HEK293T (cell line): ENCODE measurements at regions not wholly inside any gene's neighbourhood (a gene's known extent, or its start where the extent isn't known, plus 50 kb on each side); places are given as distances from the start of the nearest gene placed in this dataset.

Experiments used
- ARNT ChIP-seq: fragments of 450-650 bp; IDR thresholded peaks from 2 replicates; pipeline ENCODE4 v1.6.1; 2017; ENCODE audit warnings: mild to moderate bottlenecking
- BHLHE40 ChIP-seq: fragments of 450-650 bp; IDR thresholded peaks from 2 replicates; pipeline ENCODE4 v1.6.1; 2016; ENCODE audit warnings: mild to moderate bottlenecking, moderate library complexity, borderline replicate concordance
- L3MBTL2 ChIP-seq: fragments of 450-650 bp; conservative IDR thresholded peaks from 2 replicates; pipeline ENCODE4 v1.6.1; 2016; ENCODE audit warnings: mild to moderate bottlenecking
- NFRKB ChIP-seq: fragments of 450-650 bp; IDR thresholded peaks from 2 replicates; pipeline ENCODE4 v1.6.1; 2016; ENCODE audit warnings: mild to moderate bottlenecking, moderate library complexity
- ZNF384 ChIP-seq: fragments of 450-650 bp; IDR thresholded peaks from 2 replicates; pipeline ENCODE4 v1.6.1; 2016
- TF ChIP-seq, protein P1 (sequence below): fragments of 450-650 bp; IDR thresholded peaks from 2 replicates; pipeline ENCODE4 v1.6.1; 2016

DNA sequence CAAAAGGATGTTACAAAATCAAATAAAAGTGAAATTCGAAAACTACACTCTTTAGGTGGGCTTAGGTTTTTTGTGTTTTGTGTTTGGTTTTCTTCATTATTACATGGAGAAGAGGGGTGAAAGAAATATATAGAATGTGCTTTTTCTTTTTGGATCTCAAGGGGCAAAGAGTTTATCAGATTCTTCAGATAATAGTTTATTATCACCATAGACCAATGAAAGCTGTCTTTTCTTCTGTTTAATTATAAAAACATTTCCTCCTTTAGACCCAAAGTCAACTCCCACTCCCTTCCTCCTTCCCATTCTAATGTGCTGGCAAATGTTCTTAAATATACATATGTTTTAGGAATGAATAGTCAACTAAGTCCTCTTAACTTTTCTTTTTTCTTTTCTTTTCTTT lies 167.6 kb downstream of the AKR1D1 start:
- no peak for TF ChIP-seq ZNF384
- TF ChIP-seq, protein P1, sequence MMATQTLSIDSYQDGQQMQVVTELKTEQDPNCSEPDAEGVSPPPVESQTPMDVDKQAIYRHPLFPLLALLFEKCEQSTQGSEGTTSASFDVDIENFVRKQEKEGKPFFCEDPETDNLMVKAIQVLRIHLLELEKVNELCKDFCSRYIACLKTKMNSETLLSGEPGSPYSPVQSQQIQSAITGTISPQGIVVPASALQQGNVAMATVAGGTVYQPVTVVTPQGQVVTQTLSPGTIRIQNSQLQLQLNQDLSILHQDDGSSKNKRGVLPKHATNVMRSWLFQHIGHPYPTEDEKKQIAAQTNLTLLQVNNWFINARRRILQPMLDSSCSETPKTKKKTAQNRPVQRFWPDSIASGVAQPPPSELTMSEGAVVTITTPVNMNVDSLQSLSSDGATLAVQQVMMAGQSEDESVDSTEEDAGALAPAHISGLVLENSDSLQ: no peak
- no peak for TF ChIP-seq L3MBTL2
- no peak for TF ChIP-seq BHLHE40
- TF ChIP-seq ARNT: no peak
- TF ChIP-seq NFRKB: no peak
